Lung (tissue), 11 donors: ENCODE measurements at regions not wholly inside any gene's neighbourhood (a gene's known extent, or its start where the extent isn't known, plus 50 kb on each side); places are given as distances from the start of the nearest gene placed in this dataset.

ENCODE experiments used
- ATAC-seq: fragments of 200-7000 bp; cut with Tn5 transposase; one replicate; pipeline ENCODE4 v1.9.1; 2020; ENCODE audit warnings: moderate number of reproducible peaks; ENCODE audit not compliant: insufficient read depth, low FRiP score
- DNase-seq, 3 donors: peaks; one replicate each; pipeline ENCODE4 v3.0.0-alpha.2; 2013 to 2017
- H3K27ac ChIP-seq, 2 donors: one replicate each; pipeline ENCODE4 v1.5.1; 2013; ENCODE audit warnings: mild to moderate bottlenecking in 2 of 2, moderate library complexity in 2 of 2, control low read depth in 1 of 2, inconsistent platforms in 1 of 2, low read depth in 1 of 2, low read length in 1 of 2
- H3K27me3 ChIP-seq, 3 donors: one replicate each; pipeline ENCODE4 v1.5.1; 2013; ENCODE audit warnings: low read length in 2 of 3; ENCODE audit not compliant: control insufficient read depth in 3 of 3, insufficient read depth in 3 of 3
- H3K36me3 ChIP-seq, 4 donors: one replicate each; pipeline ENCODE4 v1.5.1; 2013; ENCODE audit warnings: low read length in 4 of 4, mild to moderate bottlenecking in 1 of 4, moderate library complexity in 1 of 4; ENCODE audit not compliant: control insufficient read depth in 4 of 4, insufficient read depth in 4 of 4
- H3K4me1 ChIP-seq, 5 donors: one replicate each; pipeline ENCODE4 v1.5.1; 2013; ENCODE audit warnings: low read length in 5 of 5, mild to moderate bottlenecking in 2 of 5, moderate library complexity in 1 of 5; ENCODE audit not compliant: control insufficient read depth in 5 of 5, insufficient read depth in 5 of 5
- H3K4me3 ChIP-seq: one replicate; pipeline ENCODE4 v1.5.1; 2013; ENCODE audit warnings: mild to moderate bottlenecking, control low read depth, moderate library complexity
- H3K9ac ChIP-seq, 2 donors: one replicate each; pipeline ENCODE4 v1.5.1; 2013; ENCODE audit warnings: low read length in 2 of 2, control low read depth in 1 of 2; ENCODE audit not compliant: insufficient read depth in 1 of 2
- H3K9me3 ChIP-seq, 4 donors: one replicate each; pipeline ENCODE4 v1.5.1; 2013; ENCODE audit warnings: low read length in 3 of 4, mild to moderate bottlenecking in 1 of 4, moderate library complexity in 1 of 4; ENCODE audit not compliant: control insufficient read depth in 4 of 4, insufficient read depth in 3 of 4
- CTCF ChIP-seq: IDR thresholded peaks from 2 replicates; pipeline ENCODE4 v1.5.1; 2012; ENCODE audit warnings: mild to moderate bottlenecking; ENCODE audit errors: control extremely low read depth, extremely low read depth
- WGBS, 2 donors: extraction: QIAGEN DNeasy Blood & Tissue Kit; methylation state at CpG; one replicate each; pipeline ENCODE4 v1.1.7; 2013; 5-methylcytosine and 5-hydroxymethylcytosine counted together
- donor health status: control.
- donor health status: control.
- donor health status: Bipolar disorder and iron deficiency.
- donor health status: healthy.
- donor health status: DM: yes; HTN: yes; CAD: no.

GRCh38 chr11:113578715-113579250 is 103.6 kb upstream of the DRD2 start:
- Histone ChIP-seq H3K4me1 (no peaks in the 10 kb centered on the region), H3K9ac (no peak overlapping the region), H3K36me3 (no peaks in the 10 kb centered on the region), H3K27ac (no peak overlapping the region), H3K27me3 (no peaks in the 10 kb centered on the region), H3K4me3 (no peak overlapping the region), H3K9me3 (no peaks in the 10 kb centered on the region)
- TF ChIP-seq CTCF: no peak
- 57 to 59% methylated on average over 5 of the region's 5 CpGs for WGBS, 2 donors
- no peak for DNase-seq
- ATAC-seq: no peak

GRCh38 chr11:113578033-113578380 is 102.8 kb upstream of the DRD2 start:
- H3K27ac ChIP-seq: no peak overlapping the region
- TF ChIP-seq CTCF: no peak
- no peak overlapping the region for H3K4me3 ChIP-seq
- WGBS, 2 donors: 62 to 83% methylated on average over 1 of the region's 1 CpG
- no peak for DNase-seq
- no peaks in the 10 kb centered on the region for H3K4me1 ChIP-seq
- no peaks in the 10 kb centered on the region for H3K27me3 ChIP-seq
- H3K9me3 ChIP-seq: no peaks in the 10 kb centered on the region
- H3K36me3 ChIP-seq: no peaks in the 10 kb centered on the region
- H3K9ac ChIP-seq: no peak overlapping the region
- ATAC-seq: no peak

GRCh38 chr11:113577356-113578032 is 102.3 kb upstream of the DRD2 start:
- Histone ChIP-seq H3K4me3 (no peak overlapping the region), H3K9ac (no peak overlapping the region), H3K27ac (no peak overlapping the region), H3K36me3 (no peaks in the 10 kb centered on the region), H3K27me3 (no peaks in the 10 kb centered on the region), H3K9me3 (no peaks in the 10 kb centered on the region), H3K4me1 (no peaks in the 10 kb centered on the region)
- no peak for TF ChIP-seq CTCF
- WGBS, 2 donors: 52 to 56% methylated on average over 6 of the region's 6 CpGs
- no peak for ATAC-seq
- peak; percentile 6 to 41 (median 32) for DNase-seq

- H3K9ac ChIP-seq: no peak overlapping the region
- H3K36me3 ChIP-seq: no peaks in the 10 kb centered on the region
- H3K4me3 ChIP-seq: no peak overlapping the region
- ATAC-seq: no peak
- H3K27me3 ChIP-seq: no peaks in the 10 kb centered on the region
- DNase-seq: no peak
- TF ChIP-seq CTCF: no peak
- 86 to 87% methylated on average over 2 of the region's 2 CpGs for WGBS, 2 donors
- H3K9me3 ChIP-seq: no peaks in the 10 kb centered on the region
- H3K4me1 ChIP-seq: no peaks in the 10 kb centered on the region
- H3K27ac ChIP-seq: no peak overlapping the region
These were observed 99.4 kb upstream of the DRD2 start for GRCh38 chr11:113574586-113574985.
